IMR-90 (cell line): ENCODE measurements at regions not wholly inside any gene's neighbourhood (a gene's known extent, or its start where the extent isn't known, plus 50 kb on each side); places are given as distances from the start of the nearest gene placed in this dataset.

Experiments used
- BHLHE40 ChIP-seq: fragments of 150-350 bp; IDR thresholded peaks from 2 replicates; pipeline ENCODE4 v1.6.1; 2016; ENCODE audit warnings: mild to moderate bottlenecking, low read depth, low read length
- CEBPB ChIP-seq: IDR thresholded peaks from 2 replicates; pipeline ENCODE4 v1.6.1; 2012; ENCODE audit warnings: low read depth, low read length, improper control_type of control experiment
- CTCF ChIP-seq: conservative IDR thresholded peaks from 2 replicates; pipeline ENCODE4 v1.5.1; 2012; ENCODE audit warnings: mild to moderate bottlenecking, low read depth, low read length, improper control_type of control experiment
- ELK1 ChIP-seq: fragments of 150-350 bp; IDR thresholded peaks from 2 replicates; pipeline ENCODE4 v1.6.1; 2016; ENCODE audit warnings: low read depth, mild to moderate bottlenecking, low read length, moderate library complexity, borderline replicate concordance
- FOS ChIP-seq: fragments of 150-350 bp; IDR thresholded peaks from 2 replicates; pipeline ENCODE4 v1.6.1; 2016; ENCODE audit warnings: low read depth, low read length
- MAFK ChIP-seq: IDR thresholded peaks from 2 replicates; pipeline ENCODE4 v1.6.1; 2012; ENCODE audit warnings: low read depth, low read length, improper control_type of control experiment
- POLR2A ChIP-seq: IDR thresholded peaks from 2 replicates; pipeline ENCODE4 v1.6.1; 2012; ENCODE audit warnings: mild to moderate bottlenecking, low read depth, low read length
- RAD21 ChIP-seq: IDR thresholded peaks from 2 replicates; pipeline ENCODE4 v1.6.1; 2012; ENCODE audit warnings: low read length, improper control_type of control experiment
- RCOR1 ChIP-seq: IDR thresholded peaks from 2 replicates; pipeline ENCODE4 v1.6.1; 2012; ENCODE audit warnings: mild to moderate bottlenecking, low read length, improper control_type of control experiment; ENCODE audit not compliant: insufficient replicate concordance
- RFX5 ChIP-seq: IDR thresholded peaks from 2 replicates; pipeline ENCODE4 v1.8.0; 2012; ENCODE audit warnings: low read depth, mild to moderate bottlenecking, low read length, moderate library complexity
- SMC3 ChIP-seq: fragments of 150-350 bp; IDR thresholded peaks from 2 replicates; pipeline ENCODE4 v1.6.1; 2016; ENCODE audit warnings: low read depth, mild to moderate bottlenecking, antibody characterized with exemption, low read length, moderate library complexity
- USF2 ChIP-seq: fragments of 150-350 bp; IDR thresholded peaks from 2 replicates; pipeline ENCODE4 v1.6.1; 2017; ENCODE audit warnings: mild to moderate bottlenecking, antibody characterized with exemption, low read length, low read depth

GRCh38 chr5:126716861-126717260, 60.1 kb upstream of the LMNB1 start:
- TF ChIP-seq CTCF (no peak), MAFK (no peak), BHLHE40 (no peak), USF2 (no peak), FOS (no peak), POLR2A (no peak), RFX5 (no peak), CEBPB (no peak), RAD21 (no peak), ELK1 (no peak), SMC3 (no peak), RCOR1 (no peak)
